Upper lobe of right lung (tissue), 1 donor: ENCODE measurements at regions not wholly inside any gene's neighbourhood (a gene's known extent, or its start where the extent isn't known, plus 50 kb on each side); places are given as distances from the start of the nearest gene placed in this dataset.
"Not testable (repeated sequence)": the region's sequence is repeated elsewhere in the genome, so short reads cannot be mapped to it uniquely, and the experiment has no call there.

Experiments
- ATAC-seq: fragments of 200-7000 bp; cut with Tn5 transposase; one replicate; pipeline ENCODE4 v1.9.1; 2020; ENCODE audit warnings: mild to moderate bottlenecking, moderate library complexity
- DNase-seq: peaks from one replicate; pipeline ENCODE4 v3.0.0-alpha.2; 2020
- H3K27ac ChIP-seq: fragments of 200-600 bp; one replicate; pipeline ENCODE4 v1.8.0; 2022
- H3K27me3 ChIP-seq: fragments of 200-600 bp; one replicate; pipeline ENCODE4 v1.8.0; 2022; ENCODE audit warnings: mild to moderate bottlenecking
- H3K36me3 ChIP-seq: fragments of 200-600 bp; one replicate; pipeline ENCODE4 v1.8.0; 2022
- H3K4me1 ChIP-seq: fragments of 200-600 bp; one replicate; pipeline ENCODE4 v1.8.0; 2022
- H3K4me3 ChIP-seq: fragments of 200-600 bp; one replicate; pipeline ENCODE4 v1.8.0; 2022; ENCODE audit warnings: mild to moderate bottlenecking
- H3K9me3 ChIP-seq: fragments of 200-600 bp; one replicate; pipeline ENCODE4 v1.8.0; 2022
- intact Hi-C: fragments of 100-400 bp; cut with DNase I; formaldehyde crosslinking; loops from one replicate; pipeline ENCODE4 v1.11.0; 2022
- TF ChIP-seq, protein P1 (sequence below): fragments of 200-600 bp; IDR thresholded peaks from one replicate; pipeline ENCODE4 v1.8.0; 2022; ENCODE audit warnings: antibody characterized with exemption
- donor health status: DM: no; HTN: yes; CAD: no; lungs with severe emphysema.

DNA sequence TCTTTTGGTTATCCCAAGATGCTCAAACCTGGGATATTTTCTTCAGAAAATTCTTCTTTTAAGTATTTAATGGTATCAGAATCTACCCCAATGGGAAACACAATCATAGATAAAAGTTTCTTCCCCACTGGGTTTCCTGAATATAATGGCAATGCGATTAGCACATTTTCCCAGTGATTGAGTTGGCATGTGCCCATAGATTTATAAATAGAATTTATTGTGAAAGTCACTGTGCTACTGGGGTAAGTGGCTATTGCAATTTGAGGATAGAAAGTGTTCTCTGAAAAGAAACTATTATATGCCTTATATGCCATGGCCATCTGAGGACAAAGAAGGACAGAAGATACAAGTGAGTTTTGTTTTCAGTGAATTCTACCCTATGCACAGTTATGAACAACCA is 99.0 kb upstream of the RBMS3 start:
- DNase-seq = no peak
- TF ChIP-seq, protein P1, sequence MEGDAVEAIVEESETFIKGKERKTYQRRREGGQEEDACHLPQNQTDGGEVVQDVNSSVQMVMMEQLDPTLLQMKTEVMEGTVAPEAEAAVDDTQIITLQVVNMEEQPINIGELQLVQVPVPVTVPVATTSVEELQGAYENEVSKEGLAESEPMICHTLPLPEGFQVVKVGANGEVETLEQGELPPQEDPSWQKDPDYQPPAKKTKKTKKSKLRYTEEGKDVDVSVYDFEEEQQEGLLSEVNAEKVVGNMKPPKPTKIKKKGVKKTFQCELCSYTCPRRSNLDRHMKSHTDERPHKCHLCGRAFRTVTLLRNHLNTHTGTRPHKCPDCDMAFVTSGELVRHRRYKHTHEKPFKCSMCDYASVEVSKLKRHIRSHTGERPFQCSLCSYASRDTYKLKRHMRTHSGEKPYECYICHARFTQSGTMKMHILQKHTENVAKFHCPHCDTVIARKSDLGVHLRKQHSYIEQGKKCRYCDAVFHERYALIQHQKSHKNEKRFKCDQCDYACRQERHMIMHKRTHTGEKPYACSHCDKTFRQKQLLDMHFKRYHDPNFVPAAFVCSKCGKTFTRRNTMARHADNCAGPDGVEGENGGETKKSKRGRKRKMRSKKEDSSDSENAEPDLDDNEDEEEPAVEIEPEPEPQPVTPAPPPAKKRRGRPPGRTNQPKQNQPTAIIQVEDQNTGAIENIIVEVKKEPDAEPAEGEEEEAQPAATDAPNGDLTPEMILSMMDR = no peak

DNA sequence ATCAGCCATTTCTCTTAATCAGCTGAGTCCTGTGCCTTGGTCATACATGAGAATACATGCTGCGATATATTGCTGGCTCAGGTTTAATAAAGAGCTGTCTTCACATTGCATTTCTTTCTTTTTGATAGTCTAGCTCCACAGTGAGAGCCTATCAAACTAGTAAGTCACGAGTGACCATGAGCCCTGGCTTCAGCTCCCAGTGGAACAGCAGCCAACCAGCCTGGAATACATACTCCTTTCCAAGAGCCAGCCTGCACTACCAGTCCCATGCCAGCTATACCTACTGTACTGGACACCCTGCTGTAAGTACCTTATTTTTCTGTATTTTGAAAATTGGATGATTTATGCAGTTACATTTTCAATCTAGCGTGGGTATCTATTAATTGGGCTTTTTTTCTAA is 98.0 kb upstream of the RBMS3 start:
- H3K36me3 ChIP-seq, H3K9me3 ChIP-seq, ATAC-seq, H3K4me1 ChIP-seq, intact Hi-C loops, H3K27ac ChIP-seq, DNase-seq, H3K4me3 ChIP-seq, H3K27me3 ChIP-seq: not testable (repeated sequence)

More for the DNA sequence above, 99.0 kb upstream of the RBMS3 start:
- H3K27ac ChIP-seq = no peak overlapping the region
- no peaks in the 10 kb centered on the region for H3K9me3 ChIP-seq
- H3K36me3 ChIP-seq = no peaks in the 10 kb centered on the region
- no peak overlapping the region for H3K4me3 ChIP-seq
- peaks cover 6% of the 10 kb centered on the region for H3K4me1 ChIP-seq
- no peaks in the 10 kb centered on the region for H3K27me3 ChIP-seq
- intact Hi-C loops = no loop called here
- ATAC-seq = no peak

DNA sequence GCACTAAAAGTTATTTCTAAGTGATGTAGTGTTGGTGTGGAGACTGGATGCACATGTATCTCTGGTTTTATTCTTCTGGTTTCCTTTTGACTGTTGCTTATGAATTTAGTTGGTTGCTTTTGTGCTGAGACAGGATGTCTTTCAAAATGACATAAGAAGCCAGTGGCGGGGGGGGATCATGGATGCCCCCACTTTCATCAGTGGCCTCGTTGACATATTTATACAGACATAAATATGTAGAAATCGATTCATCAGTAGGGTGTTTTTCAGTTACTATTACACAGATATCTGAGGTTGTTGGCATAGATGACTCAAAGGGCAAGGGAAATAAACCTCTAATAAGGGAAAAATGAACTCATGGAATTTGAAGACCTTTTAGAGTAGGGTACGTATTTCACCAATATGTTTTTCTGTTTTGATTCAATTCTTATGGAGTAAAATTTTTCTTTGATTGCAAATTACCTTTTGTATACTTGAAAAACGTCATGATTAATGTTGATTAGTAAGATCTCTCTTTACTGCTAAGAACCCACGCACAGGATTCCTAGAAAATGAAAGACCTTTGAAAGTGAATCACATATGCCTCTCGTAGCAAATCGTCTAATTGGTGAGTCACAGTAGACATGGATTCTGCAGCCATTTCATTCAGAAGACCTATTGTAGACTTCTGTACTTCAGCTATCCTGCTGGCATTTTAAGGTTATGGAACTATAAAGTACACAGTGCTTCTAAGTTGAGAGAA is 97.4 kb upstream of the RBMS3 start:
- ATAC-seq (no peak), DNase-seq (no peak)
- Histone ChIP-seq H3K4me1 (peaks cover 6% of the 10 kb centered on the region), H3K9me3 (no peaks in the 10 kb centered on the region), H3K4me3 (no peak overlapping the region), H3K27ac (no peak overlapping the region), H3K27me3 (no peaks in the 10 kb centered on the region), H3K36me3 (no peaks in the 10 kb centered on the region)
- TF ChIP-seq, protein P1 = no peak
- intact Hi-C loops = no loop called here

DNA sequence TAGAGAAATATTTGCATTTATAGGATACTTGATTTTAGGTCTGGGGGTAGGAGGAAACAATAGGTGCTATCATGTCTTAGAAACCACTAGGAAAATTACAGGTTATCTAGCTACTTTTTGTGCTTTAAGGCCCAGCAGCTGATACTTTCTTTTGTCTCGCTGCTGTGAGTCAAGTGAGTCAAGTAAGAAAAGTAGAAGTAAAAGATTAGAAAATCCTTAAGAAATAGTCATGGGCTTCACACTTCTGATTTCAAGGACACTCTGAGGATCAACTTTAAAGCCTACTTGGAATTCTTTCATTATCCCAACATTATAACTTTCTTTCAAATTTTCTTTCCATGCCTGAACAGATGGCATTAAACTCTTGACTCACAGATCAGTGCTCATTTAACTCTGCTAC is 95.2 kb upstream of the RBMS3 start:
- Histone ChIP-seq H3K9me3 (no peaks in the 10 kb centered on the region), H3K27me3 (no peaks in the 10 kb centered on the region), H3K27ac (no peak overlapping the region), H3K36me3 (no peaks in the 10 kb centered on the region), H3K4me3 (no peak overlapping the region), H3K4me1 (no peaks in the 10 kb centered on the region)
- DNase-seq = no peak
- TF ChIP-seq, protein P1 = no peak
- intact Hi-C loops = no loop called here
- ATAC-seq = no peak

DNA sequence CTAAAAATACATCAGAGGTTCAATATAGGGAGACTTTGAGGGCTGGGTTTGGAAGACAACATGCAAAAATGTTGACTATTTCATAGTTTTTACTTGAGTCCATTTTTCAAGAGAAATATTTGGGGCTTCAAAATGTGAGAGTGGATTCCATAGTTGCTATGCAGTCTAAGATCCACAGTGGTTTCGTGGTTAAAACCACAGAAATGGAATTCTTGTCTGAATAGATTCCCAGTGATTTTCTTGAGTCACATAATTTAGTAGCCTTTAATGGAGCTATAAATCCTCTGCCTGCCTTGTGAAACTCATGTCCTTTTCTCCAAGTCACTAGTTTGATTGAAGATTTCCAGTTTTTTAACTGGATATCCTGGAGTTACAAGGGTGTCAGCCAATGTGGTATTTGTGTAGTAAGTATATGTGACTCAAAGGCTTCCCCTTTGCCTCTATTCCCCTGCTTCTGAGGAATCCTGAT is 94.7 kb upstream of the RBMS3 start:
- H3K4me1 ChIP-seq = no peaks in the 10 kb centered on the region

DNA sequence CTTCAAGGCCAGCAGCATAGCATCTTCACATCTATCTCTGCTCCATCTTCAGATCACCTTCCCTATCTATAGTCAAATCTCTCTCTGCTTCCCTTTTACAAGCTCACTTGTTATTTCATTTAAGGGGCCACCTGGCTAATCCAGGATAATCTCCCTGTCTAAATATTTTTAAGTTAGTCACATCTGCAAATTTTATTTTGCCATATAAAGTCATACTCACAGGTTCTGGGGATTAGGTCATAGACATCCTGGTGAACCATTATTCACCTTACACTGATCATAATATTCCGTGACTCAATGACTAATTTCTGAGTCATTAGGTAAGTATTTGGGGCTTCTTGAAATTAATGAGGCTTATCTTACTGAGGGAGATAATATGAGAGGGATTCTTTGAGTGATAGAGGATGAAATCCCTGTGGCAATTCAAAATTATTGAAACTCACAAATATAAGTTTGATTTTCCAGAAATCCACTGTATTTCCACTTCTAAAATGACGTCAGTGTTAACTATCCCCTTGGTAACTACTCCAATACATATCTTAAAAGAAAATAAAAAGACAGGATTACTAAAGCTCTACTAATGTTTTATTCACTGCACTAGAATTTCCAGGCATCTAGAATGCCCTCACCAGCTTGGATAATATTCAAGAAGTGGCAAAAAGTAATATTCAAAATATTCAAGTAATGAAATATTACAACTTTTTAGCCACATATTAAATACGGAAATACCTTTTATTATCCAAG is 93.7 kb upstream of the RBMS3 start:
- TF ChIP-seq, protein P1 = no peak
- no peaks in the 10 kb centered on the region for H3K9me3 ChIP-seq
- no peaks in the 10 kb centered on the region for H3K4me1 ChIP-seq
- intact Hi-C loops = no loop called here
- DNase-seq (no peak), ATAC-seq (no peak)
- H3K27me3 ChIP-seq = no peaks in the 10 kb centered on the region
- no peak overlapping the region for H3K4me3 ChIP-seq
- H3K36me3 ChIP-seq = no peaks in the 10 kb centered on the region
- no peak overlapping the region for H3K27ac ChIP-seq

More for the DNA sequence above, 94.7 kb upstream of the RBMS3 start:
- no peaks in the 10 kb centered on the region for H3K27me3 ChIP-seq
- TF ChIP-seq, protein P1 = no peak
- H3K9me3 ChIP-seq = no peaks in the 10 kb centered on the region
- no peaks in the 10 kb centered on the region for H3K36me3 ChIP-seq
- no peak overlapping the region for H3K27ac ChIP-seq
- ATAC-seq = no peak
- no peak overlapping the region for H3K4me3 ChIP-seq
- DNase-seq = no peak
- intact Hi-C loops = no loop called here
